ENCODE measurements at regions not wholly inside any gene's neighbourhood (a gene's known extent, or its start where the extent isn't known, plus 50 kb on each side); places are given as distances from the start of the nearest gene placed in this dataset.
"Not testable (repeated sequence)": the region's sequence is repeated elsewhere in the genome, so short reads cannot be mapped to it uniquely, and the experiment has no call there.

DNA sequence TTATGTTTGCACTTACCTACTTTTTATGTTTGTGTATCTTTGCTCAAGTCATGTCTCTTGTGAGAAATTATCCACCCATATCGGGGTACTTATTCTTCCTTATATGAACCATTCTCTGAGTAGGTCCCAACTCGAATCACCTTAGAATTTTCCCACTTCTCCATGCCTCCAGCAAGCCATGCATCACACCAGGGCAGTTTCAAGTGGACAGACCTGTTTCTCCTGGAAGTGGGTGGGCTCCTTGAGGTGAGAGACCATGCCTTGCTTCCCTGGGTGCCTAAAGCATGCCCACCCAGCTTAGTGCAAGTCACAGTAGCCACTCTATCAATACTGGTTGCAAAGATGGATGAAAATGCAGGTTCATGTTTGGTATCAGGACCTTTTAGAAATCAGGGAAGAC lies 187.2 kb downstream of the KIT start:
- no peak for DNase-seq (ENCODE audit: low spot score)

DNA sequence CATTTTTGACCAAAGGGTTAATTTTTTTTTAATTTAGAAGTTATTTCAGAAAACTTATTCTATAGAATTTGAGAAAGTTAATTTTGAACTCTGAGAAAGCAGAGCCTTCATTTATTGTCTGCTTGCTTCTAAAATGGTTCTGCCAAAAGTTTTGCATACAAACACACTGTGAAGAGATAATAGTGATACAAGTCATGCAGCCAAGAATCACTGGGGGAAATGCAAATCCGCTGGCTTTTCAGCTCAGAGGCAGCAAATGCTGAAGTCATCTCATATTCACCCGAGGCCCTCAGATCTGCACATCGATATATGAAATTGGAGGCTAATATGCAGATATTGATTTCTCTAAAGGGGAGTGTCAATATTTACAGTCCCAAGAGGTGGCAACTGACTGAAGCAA lies 186.2 kb downstream of the KIT start:
- no peak for DNase-seq (ENCODE audit: low spot score)

DNA sequence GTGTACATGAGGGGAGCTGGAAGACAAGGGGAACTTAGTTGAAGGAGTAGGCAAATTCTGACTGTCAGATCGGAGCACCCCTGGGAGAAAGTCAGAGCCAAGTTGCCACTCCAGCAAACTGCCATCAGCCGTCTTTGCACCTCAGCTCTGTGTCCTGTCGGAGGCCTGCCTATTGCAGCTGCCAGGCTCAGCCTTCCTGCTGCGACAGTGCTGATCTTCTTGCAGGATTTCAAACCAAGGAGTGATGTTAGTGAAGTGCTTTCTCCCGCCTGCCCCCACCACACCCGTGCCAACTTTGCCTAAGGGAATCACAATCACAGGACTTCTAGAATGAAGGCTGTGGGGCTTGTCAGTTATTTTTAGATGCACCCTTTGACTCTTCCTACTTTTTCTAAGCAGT lies 185.3 kb downstream of the KIT start:
- no peak for DNase-seq (ENCODE audit: low spot score)

DNA sequence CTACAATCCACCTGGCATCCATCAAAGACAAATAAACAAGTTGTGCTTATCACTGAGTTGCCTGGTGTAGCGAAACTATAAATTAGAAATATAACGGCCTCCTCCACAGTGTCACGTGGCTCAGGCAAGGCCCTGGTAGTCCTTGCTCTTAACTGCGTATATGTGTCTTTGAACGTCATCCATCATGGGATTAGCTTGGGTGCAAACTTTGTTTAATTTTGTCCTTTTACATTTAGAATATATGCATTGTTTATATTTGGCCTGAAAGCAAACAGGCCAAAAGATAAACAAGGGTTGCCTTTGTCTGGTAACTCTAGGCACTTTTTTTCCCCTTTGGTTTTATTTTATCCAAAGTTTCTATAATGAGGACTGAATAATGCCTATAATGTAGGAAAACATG lies 184.9 kb downstream of the KIT start:
- DNase-seq (ENCODE audit: low spot score): no peak

DNA sequence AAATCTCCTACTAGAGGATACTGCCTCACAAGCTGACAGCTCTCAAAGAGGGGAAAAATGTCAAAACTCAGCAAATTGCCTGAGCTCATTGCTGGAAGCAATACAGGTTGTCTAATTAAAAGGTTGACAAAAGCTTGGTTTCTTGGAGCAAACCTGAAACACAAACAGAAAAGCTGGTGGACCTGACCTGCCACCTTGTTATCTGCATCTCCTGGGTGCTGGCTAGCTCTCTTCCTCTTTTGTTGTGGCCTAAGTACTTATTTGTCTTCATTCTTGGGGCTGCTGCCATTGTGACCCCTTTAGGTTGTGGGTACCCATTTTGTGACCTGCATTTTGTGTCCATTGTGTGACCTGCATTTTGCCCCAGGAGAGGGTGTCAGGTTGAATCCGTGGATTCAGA lies 184.5 kb downstream of the KIT start:
- no peak for DNase-seq (ENCODE audit: low spot score)

DNA sequence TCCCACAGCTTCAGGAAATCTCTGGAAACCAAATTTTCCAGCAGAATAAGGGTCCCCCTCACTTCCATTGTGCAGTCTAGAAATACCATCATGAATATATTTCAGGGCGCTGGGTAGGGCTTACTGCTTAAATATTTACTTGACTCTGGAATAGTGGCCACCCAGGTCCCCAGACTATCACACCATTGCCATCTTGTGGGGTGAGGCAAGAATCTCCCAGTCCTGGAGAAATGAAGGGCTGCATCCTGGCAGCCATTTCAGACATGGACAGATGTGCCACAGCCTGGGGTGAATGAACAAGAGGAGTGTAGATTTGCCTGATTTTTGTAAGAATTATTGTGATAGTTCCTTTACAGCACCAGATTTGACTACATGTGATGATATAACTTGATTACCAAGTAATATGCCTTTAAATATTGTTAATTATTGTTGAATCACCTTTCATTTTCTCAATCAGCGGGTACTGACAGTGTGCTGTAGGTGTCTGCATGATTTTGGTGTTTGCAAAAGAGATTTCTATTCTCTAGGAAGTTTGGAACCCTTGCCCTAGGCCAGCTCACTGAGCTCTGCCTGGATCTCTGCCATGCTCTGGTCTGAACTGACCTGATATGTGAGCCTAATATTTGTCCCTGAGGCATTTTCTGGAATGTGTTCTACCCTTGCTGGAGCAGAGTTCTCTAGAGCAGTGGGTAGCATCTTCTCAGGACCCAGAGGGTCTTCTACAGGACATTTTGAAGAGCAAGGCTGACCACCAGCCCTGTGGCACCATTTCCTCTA lies 183.4 kb downstream of the KIT start:
- DNase-seq (ENCODE audit: low spot score): no peak

DNA sequence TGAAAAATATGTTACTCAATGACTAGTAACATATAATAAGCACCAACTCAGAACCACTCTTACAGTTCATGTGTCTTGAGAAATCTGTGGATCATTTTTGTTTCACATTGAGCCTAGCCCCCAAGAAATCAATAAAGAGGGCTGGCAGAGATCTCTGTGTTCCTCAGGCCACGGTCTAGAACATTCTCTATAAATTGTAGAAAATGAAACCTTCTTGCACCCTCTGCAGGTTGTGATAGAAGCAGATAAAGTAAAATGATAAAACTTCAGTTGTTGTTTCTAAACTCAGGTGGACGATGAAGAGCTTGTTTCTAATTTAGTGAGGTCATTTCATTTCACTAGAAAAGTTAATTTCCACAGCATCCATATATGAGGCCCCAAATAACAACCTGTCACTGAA lies 182.7 kb downstream of the KIT start:
- DNase-seq (ENCODE audit: low spot score): no peak

DNA sequence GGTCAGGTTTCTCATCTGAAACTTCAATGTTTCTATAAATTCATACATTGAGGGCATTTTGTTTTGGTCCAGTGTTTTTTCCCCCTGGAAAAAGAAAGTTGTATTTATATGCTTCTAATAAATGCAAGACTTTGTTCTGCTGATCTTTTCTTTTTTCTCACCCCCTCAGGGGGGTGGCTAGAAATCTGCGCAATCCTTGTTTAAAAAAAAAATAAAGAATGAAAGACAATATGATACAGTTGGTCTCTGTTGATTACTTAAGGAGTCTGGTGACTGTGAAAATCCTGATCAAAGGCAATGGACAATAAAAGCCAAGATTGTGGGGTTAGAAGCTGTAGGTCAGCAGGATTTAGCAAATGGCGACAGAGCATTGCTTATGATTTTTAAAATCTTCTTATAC lies 180.5 kb downstream of the KIT start:
- DNase-seq (ENCODE audit: low spot score): no peak

DNA sequence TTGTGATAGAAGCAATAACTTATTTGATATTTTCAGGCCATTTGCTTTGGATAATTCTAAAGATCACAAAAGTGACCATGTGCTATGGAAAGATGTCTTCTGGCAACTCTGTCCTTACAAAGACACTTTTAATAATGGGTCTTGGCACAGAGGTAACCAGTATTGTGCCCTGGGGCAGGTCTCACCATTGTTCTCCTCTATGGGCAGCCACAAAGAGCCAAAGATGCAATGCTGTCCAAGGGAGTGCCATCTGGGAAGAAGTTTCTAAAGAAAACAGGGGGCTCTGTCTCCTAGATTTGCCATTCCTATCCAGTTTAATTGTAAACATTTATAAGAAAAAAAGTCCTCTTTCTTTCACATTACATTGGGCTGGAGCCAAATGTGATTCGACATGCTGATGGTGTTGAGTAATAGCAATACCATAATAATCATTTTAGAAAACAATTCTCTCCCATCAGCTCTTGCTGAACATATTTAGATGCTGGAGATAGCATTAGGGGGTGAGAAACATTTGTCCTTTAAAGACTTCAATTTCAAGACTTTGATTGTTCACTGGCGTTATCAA lies 179.9 kb downstream of the KIT start:
- DNase-seq (ENCODE audit: low spot score): no peak

DNA sequence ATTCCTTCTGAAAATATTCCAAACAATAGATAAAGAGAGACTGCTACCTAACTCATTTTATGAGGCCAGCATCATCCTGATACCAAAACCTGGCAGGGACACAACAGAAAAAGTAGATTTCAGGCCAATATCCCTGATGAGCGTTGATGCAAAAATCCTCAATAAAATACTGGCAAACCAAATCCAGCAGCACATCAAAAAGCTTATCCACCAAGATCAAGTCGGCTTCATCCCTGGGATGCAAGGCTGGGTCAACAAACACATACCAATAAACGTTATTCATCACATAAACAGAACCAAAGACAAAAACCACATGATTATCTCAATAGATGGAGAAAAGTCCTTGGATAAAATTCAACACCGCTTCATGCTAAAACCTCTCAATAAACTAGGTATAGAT lies 170.6 kb downstream of the KIT start:
- not testable (repeated sequence) for DNase-seq (ENCODE audit: low spot score)

DNA sequence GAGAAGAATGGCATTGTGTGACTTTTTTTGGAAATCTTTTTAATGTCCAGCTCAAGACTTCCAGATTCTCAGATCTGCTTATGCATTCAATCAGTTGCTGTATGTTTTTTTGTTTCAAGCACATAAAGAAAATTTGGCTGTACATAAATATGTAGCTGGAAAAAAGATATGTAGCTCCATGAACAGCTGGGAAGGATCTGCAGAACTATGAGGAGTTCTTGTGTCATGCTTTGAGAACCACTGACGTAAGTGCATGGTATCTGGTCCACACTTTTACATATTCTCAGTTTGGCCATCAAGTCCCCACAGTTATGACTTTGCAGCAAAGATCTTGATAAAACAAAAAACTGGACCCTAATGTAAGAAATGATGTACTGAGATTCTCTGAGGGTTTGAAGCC lies 165.9 kb downstream of the KIT start:
- no peak for DNase-seq (ENCODE audit: low spot score)

DNA sequence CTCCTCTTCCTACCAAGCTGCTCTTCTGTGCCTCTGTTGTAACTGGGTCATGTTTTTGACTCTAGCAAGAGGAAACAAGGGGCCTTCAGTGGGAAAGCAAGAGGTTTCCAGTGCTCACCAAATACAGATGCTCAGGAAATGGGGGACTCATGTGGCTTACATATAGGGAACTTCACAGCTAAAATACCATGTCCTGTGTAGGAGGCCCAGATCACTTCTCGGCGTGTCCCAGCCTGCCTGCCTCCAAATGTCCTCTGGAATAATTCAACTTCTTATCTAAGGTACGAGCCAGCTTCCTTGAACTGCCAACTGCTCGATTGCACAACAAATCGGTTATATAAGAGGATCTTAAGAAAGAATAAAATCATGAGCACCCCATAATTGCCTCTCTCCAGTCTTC lies 161.3 kb downstream of the KIT start:
- no peak for DNase-seq (ENCODE audit: low spot score)

DNA sequence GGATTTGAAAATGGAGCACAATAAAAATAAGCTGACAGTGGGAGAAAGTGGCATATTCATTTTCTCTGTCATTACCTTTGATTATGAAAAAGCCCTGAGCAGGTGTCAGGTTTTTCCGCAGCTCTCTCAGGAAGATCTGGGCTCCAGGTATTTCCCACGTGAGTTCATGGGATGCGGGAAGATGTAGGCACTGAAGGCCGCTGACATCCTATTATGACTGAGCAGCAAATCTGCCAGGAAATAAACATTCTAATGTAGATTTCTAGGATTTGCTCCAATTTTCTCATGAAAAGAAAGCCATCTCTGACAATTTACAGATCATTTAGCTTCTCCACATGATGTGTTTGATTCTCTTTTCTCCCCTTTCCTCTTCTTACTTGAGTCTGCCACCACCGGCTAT lies 160.7 kb downstream of the KIT start:
- no peak for DNase-seq (ENCODE audit: low spot score)

DNA sequence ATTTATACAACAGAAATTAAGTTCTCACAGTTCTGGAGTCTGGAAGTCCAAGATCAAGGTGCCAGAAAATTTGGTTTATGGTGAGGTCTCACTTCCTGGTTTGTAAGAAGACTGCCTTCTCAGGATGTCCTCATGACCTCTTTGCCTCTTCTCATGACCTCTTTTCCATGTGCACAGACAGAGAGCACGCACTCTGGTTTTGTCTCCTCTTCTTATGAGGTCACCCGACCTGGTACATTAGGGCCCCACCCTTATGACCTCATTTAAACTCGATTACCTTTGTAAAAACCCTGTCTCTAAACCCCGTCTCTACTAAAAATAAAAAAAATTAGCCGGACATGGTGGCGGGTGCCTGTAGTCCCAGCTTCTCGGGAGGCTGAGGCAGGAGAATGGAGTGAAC lies 155.9 kb downstream of the KIT start:
- DNase-seq (ENCODE audit: low spot score): no peak

DNA sequence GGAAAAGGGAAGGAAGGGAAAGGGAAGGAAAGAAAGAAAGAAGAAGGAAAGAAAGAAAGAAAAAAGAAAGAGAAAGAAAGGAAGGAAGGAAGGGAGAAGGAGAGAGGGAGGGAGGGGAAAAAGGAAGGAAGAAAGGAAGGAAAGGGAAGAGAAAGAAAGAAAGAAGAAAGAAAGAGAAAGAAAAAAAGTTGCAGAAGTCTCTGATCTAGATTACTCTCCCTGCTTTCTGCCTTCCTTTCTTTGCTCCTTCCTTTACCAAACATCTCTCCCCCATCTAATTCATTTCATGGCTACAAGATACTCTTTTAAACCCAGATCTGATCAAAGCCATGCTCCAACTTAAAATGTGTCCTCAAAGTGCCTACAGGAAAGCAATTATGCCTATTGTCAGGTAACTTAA lies 148.6 kb downstream of the KIT start:
- DNase-seq (ENCODE audit: low spot score): no peak

DNA sequence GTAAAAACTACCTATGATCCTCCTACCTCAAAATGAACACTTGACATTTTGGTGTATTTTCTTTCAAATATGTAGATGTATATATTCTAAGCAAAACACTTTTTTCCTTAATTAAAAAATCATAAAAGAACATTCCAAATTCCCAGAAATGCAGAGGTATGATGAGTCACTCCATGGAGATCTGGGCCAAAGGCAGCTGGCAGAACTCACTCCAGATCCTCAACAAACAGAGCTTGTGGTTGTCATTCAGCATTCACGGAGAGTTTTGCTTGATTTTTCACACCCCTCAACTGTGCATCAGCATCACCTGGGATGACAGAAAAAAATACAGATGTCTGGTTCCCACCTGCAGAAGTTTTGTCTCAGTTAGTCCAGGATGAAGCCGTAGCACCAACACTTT lies 144.6 kb downstream of the KIT start:
- DNase-seq (ENCODE audit: low spot score): no peak

DNA sequence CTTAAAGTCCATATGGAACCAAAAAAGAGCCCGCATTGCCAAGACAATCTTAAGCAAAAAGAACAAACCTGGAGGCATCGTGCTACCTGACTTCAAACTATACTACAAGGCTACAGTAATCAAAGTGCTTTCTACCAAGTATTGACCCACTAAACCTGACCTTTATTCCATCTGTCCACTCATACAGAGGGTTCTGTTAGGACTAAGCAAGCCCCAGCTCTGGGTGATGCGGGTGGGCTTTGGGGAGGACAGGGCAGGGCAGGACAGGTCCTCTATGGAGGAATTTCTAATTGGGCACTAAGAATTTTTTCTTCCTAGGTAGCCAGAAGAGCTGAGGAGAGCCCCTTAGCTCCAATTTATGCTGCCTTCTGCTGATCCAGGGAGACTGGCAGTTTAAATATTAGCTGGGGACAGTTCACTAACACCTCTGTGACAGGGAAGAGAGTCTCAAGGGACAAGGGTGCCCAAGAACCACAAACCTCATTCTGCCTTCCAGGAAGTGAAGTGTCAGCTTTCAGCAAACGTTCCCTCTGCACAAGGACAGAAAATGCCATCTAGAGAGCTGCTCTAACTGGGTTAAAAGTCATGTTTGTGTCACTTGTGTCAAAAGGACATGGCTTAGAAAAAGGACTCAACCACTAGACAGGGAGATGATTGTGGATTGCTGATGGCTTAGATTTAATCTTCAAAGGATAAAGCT lies 143.2 kb downstream of the KIT start:
- no peak for DNase-seq (ENCODE audit: low spot score)

DNA sequence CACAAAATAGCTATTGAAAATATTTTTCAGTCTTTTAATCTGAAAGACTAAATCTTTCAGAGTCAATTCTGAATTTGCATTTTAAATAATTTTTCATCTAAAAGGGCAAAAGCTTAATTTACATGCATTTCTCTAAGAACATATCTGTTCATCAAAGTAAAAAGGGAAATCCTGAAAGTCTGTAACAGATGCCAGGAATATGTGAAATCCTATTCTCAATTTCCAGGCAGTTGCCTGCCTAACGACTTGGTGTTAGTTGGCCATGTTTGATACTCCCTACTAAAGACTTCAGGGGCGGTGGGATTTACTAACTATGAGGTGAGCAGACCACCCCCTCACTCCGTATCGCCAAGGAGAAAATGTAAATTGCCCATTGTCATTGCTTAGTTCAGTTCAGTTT lies 136.8 kb downstream of the KIT start:
- no peak for DNase-seq (ENCODE audit: low spot score)

DNA sequence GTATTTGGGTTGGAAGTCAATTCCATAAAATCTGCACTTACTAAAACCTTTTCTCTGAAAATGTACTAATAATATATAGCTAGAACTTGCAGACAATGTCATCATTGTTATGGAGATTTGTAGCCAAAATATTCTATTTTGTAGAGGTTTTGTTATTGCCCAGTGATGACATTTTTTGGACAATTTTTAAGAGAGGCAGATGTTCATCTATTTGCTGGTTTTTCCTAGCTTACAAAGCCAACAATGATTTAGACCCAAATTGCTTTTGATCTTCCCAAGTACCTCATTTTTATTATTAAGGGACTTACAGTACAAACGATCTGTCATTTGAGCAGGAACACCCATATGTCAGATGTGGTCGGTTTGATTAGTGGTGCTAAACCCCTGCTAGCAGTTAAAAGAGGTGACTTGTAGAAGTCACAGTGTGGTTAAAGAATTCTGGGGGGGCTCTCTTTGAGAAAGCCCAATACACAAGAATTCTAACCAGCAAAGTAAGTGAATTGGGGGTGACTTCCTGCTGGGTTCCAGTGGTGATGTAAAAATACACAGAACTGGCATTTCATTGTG lies 136.2 kb downstream of the KIT start:
- no peak for DNase-seq (ENCODE audit: low spot score)

All from activated CD4-positive, alpha-beta T cell treated with anti-CD3 and anti-CD28 coated beads, Interleukin-2, Interleukin-4, amounts not matched to agents 100 ng/mL and 50 ng/mL, durations not matched to agents 16 hours and 8 hours (primary cell).